ENCODE measurements at regions not wholly inside any gene's neighbourhood (a gene's known extent, or its start where the extent isn't known, plus 50 kb on each side); places are given as distances from the start of the nearest gene placed in this dataset.
A peak's percentile ranks its signal among the peaks of the same experiment; 100 is the strongest.

DNA sequence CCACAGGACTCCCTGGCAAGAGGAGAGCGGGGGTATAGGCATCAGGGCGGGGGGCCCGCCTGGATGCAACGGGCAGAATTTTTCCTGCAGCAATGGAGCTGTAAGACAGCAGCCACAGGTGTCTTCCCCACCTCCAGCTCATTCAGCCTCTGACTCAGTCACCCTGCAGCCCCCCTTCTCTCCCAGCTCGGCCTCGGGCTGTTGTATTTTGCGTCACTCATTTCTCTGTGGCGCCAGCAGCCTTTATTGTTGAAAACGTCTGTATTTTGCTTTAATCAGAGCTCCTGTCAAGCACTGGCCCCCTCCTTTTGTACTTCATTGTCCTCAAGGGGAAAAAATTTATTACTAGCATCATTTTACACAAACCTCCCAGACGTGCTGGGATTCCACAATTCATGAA, 117.7 kb downstream of the WSCD1 start:
- no peak overlapping the region for H3K4me3 ChIP-seq
- in situ Hi-C loops (cut with MboI; ENCODE audit: low pct_unique_long_range_greater_than_20kb in 2 of 9, low sequenced_read_pairs in 9 of 9, unreplicated experiment in 9 of 9): no loop called here
- H3K27ac ChIP-seq: peak overlapping the region; percentile 21 to 61
- ATAC-seq (replicated peaks in 6 of 8): peak in 5 of 8 experiments; percentile 96 to 97 (median 97)
- 0 to 29% (median 11%) methylated on average over 2 to 10 of the region's 10 CpGs; no CpG with 5 or more reads in 1 of the 10 experiments for WGBS, 10 experiments
- peaks cover 11 to 15% of the 10 kb centered on the region in 2 donors for H3K4me1 ChIP-seq (replicated peaks in 1 of 2)

DNA sequence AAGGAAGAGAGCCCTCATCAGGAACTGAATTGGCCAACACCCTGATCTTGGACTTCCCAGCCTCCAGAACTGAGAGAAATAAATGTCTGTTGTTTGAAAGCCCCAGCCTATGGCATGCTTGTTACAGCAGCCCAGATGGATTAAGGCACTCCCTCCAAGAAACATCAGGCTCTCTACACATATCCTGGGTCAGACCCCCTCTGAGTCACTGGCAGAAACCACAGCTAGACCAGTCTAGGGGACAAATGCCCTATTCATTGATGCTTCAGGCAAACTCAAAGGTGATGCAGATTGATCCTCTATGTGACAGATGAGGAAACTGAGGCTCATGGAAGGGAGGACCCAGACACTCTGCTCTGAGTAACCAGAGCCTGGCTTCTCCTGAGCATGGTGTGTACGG, 116.8 kb downstream of the WSCD1 start:
- 0 to 100% (median 80%) methylated on average over 1 of the region's 1 CpG; no CpG with 5 or more reads in 7 of the 10 experiments for WGBS, 10 experiments
- Histone ChIP-seq H3K4me3 (no peak overlapping the region), H3K4me1 (replicated peaks in 1 of 2) (peaks cover 11 to 15% of the 10 kb centered on the region in 2 donors), H3K27ac (no peak overlapping the region)
- in situ Hi-C loops (cut with MboI; ENCODE audit: low pct_unique_long_range_greater_than_20kb in 2 of 9, low sequenced_read_pairs in 9 of 9, unreplicated experiment in 9 of 9): no loop called here
- ATAC-seq (replicated peaks in 6 of 8): no peak

DNA sequence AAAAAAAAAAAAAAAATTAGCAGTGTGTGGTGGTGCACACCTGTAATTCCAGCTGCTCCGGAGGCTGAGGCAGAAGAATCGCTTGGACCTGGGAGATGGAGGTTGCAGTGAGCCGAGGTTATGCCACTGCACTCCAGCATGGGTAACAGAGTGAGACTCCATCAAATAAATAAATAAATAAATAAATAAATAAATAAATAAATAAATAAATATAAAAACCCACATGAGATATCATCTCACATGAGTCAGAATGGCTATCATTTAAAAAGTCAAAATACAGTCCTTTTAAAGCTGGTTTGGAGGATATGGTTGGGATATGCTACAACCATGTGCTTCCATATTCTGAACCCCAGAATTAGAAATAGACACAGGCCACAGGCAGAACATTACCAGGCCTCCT, 114.3 kb downstream of the WSCD1 start:
- H3K4me1 ChIP-seq (replicated peaks in 1 of 2): peaks cover 11 to 15% of the 10 kb centered on the region in 2 donors
- no peak for ATAC-seq (replicated peaks in 6 of 8)
- H3K27ac ChIP-seq: no peak overlapping the region
- H3K4me3 ChIP-seq: no peak overlapping the region
- WGBS, 10 experiments: 50 to 100% (median 94%) methylated on average over 1 to 3 of the region's 3 CpGs; no CpG with 5 or more reads in 3 of the 10 experiments
- in situ Hi-C loops (cut with MboI; ENCODE audit: low pct_unique_long_range_greater_than_20kb in 2 of 9, low sequenced_read_pairs in 9 of 9, unreplicated experiment in 9 of 9): no loop called here

DNA sequence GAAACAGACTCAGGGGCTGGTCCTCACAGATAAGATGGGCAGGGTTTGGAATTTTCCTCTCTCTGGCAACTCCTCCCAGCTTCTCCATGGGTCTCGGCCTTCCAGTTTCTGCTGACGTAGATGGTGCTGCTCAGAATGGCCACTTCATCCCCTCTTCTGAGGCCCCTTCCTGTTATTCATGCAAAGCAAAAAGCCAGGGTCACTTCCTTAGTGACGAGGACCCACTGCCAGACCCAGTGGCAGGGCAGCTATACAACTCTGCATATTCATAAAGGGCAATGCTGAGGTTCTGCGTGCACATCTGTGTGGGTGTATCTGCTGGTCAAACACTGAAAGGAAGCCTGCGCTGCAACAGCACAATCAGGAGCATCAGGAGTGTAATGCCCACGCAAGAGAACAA, 108.8 kb downstream of the WSCD1 start:
- in situ Hi-C loops (cut with MboI; ENCODE audit: low pct_unique_long_range_greater_than_20kb in 2 of 9, low sequenced_read_pairs in 9 of 9, unreplicated experiment in 9 of 9): no loop called here
- WGBS, 10 experiments: 0 to 91% (median 34%) methylated on average over 1 to 4 of the region's 6 CpGs; no CpG with 5 or more reads in 3 of the 10 experiments

DNA sequence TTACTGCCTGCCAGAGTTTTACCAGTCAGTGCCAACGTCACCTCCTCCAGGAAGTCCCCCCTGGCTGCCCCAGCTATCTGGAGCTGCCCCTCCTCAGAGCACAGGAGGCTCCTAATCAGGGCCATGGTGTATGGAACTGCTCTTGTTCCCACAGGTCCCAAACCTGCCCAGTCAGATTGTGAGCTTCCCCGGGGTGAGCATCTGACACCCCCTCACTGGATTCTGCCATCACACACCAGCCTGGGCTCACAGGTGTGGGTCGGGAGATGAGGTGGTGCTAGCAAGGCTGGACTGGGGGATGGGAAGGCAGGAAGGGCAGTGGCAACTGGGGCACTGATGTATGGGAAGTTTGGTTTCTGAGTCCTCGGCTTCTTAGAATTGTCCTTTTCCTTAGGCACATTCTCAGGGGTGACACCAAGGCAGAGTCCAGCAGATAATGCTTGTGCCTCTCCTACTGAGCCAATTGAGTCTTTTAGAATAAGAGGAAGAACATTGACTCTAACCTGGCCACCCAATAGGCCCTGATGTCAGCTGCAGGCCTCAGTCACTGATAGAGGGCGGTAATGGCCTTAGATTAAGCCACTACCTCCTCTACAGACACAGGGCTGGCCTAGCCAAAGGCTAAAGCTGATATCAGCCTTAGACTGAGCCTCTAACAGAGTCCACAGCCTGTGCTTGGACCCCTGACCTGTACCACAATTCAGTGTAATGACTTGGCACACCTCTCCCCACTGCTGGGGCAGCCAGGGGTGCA, 107.9 kb downstream of the WSCD1 start:
- H3K4me1 ChIP-seq (replicated peaks in 1 of 2): peaks cover 3 to 7% of the 10 kb centered on the region in 2 donors
- no peak overlapping the region for H3K4me3 ChIP-seq
- no peak for ATAC-seq (replicated peaks in 6 of 8)
- no peak overlapping the region for H3K27ac ChIP-seq
- 0 to 89% (median 80%) methylated on average over 1 to 3 of the region's 5 CpGs; no CpG with 5 or more reads in 7 of the 10 experiments for WGBS, 10 experiments
- in situ Hi-C loops (cut with MboI; ENCODE audit: low pct_unique_long_range_greater_than_20kb in 2 of 9, low sequenced_read_pairs in 9 of 9, unreplicated experiment in 9 of 9): no loop called here

More for the DNA sequence above, 108.8 kb downstream of the WSCD1 start:
- peak in 5 of 8 experiments; percentile 27 to 78 (median 73) for ATAC-seq (replicated peaks in 6 of 8)
- H3K4me3 ChIP-seq: no peak overlapping the region
- no peak overlapping the region for H3K27ac ChIP-seq
- H3K4me1 ChIP-seq (replicated peaks in 1 of 2): peaks cover 3 to 7% of the 10 kb centered on the region in 2 donors

Data from motor neuron (in vitro differentiated cells).